OCI-LY3 (cell line): ENCODE measurements at regions not wholly inside any gene's neighbourhood (a gene's known extent, or its start where the extent isn't known, plus 50 kb on each side); places are given as distances from the start of the nearest gene placed in this dataset.

Experiments
- H2AFZ ChIP-seq: fragments of 200-600, 300-600 bp; shearing (Covaris generic); 2 replicates; pipeline ENCODE4 v1.6.0; 2014; ENCODE audit warnings: antibody characterized with exemption, low read depth, low read length
- H3K27ac ChIP-seq: fragments of 200-600, 300-600 bp; sonication (generic); 2 replicates; pipeline ENCODE4 v1.5.1; 2014; ENCODE audit warnings: mild to moderate bottlenecking, low read length, moderate library complexity, mixed read lengths
- H3K27me3 ChIP-seq: fragments of 200-600, 300-600 bp; sonication (generic); 2 replicates; pipeline ENCODE4 v1.6.1; 2014; ENCODE audit warnings: low read depth, low read length, mixed read lengths
- H3K36me3 ChIP-seq: fragments of 200-600, 300-600 bp; sonication (generic); replicated peaks from 2 replicates; pipeline ENCODE3; 2014; ENCODE audit warnings: low read depth, low read length, mixed read lengths
- H3K4me1 ChIP-seq: fragments of 300-600, 200-600 bp; sonication (generic); 2 replicates; pipeline ENCODE4 v1.6.1; 2014; ENCODE audit warnings: low read length, mixed read lengths
- H3K4me2 ChIP-seq: fragments of 200-600, 300-600 bp; sonication (generic); 2 replicates; pipeline ENCODE4 v1.6.1; 2014; ENCODE audit warnings: low read length, mixed read lengths
- H3K4me3 ChIP-seq: fragments of 300-600, 200-600 bp; sonication (generic); 2 replicates; pipeline ENCODE4 v1.5.1; 2014; ENCODE audit warnings: antibody characterized with exemption, mild to moderate bottlenecking, low read length, moderate library complexity
- H3K79me2 ChIP-seq: fragments of 300-600, 200-600 bp; shearing (Covaris generic); 2 replicates; pipeline ENCODE4 v1.6.1; 2014; ENCODE audit warnings: mild to moderate bottlenecking, low read length, mixed read lengths
- H3K9ac ChIP-seq: fragments of 300-600, 200-600 bp; shearing (Covaris generic); 2 replicates; pipeline ENCODE4 v1.6.0; 2014; ENCODE audit warnings: mild to moderate bottlenecking, low read length, moderate library complexity
- H3K9me3 ChIP-seq: fragments of 200-600, 300-600 bp; shearing (Covaris generic); 2 replicates; pipeline ENCODE4 v1.6.1; 2014; ENCODE audit warnings: low read length, mixed read lengths; ENCODE audit not compliant: insufficient read depth
- H4K20me1 ChIP-seq: fragments of 200-600, 300-600 bp; sonication (generic); 2 replicates; pipeline ENCODE4 v1.6.1; 2016; ENCODE audit warnings: low read length, mixed read lengths; ENCODE audit not compliant: insufficient read depth
- EZH2phosphoT487 ChIP-seq: fragments of 200-600 bp; shearing (Covaris generic); IDR thresholded peaks from 2 replicates; pipeline ENCODE4 v1.6.1; 2018; ENCODE audit warnings: antibody characterized with exemption, mixed run types, low read depth
- TF ChIP-seq, protein P1 (sequence below): fragments of 200-600, 300-600 bp; sonication (generic); IDR thresholded peaks from 2 replicates; pipeline ENCODE4 v1.5.1; 2014; ENCODE audit warnings: antibody characterized with exemption, low read length, low read depth

DNA sequence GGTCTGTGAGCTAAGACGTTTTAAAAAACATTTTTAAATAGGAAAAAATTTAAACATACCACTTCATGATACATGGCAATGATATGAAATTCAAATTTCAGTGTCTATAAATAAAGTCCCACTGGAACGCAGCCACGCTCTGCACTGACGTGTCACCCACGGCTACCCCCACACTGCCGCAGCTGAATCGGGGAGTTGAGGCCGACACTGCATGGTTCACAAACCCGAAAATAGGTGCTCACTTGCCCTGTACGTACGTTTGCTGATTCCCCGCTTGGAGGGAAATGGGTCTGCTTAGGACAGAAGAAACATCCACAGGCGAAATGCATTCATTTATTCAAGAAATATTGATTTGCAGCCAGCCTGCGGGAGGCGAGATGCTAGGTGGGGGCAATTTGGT is 1342.3 kb downstream of the TBC1D22A start:
- H2AFZ ChIP-seq, result no peak overlapping the region
- H3K27me3 ChIP-seq, result no peaks in the 10 kb centered on the region
- H3K4me1 ChIP-seq, result peaks cover 7% of the 10 kb centered on the region
- no peaks in the 10 kb centered on the region for H3K79me2 ChIP-seq
- TF ChIP-seq, protein P1, sequence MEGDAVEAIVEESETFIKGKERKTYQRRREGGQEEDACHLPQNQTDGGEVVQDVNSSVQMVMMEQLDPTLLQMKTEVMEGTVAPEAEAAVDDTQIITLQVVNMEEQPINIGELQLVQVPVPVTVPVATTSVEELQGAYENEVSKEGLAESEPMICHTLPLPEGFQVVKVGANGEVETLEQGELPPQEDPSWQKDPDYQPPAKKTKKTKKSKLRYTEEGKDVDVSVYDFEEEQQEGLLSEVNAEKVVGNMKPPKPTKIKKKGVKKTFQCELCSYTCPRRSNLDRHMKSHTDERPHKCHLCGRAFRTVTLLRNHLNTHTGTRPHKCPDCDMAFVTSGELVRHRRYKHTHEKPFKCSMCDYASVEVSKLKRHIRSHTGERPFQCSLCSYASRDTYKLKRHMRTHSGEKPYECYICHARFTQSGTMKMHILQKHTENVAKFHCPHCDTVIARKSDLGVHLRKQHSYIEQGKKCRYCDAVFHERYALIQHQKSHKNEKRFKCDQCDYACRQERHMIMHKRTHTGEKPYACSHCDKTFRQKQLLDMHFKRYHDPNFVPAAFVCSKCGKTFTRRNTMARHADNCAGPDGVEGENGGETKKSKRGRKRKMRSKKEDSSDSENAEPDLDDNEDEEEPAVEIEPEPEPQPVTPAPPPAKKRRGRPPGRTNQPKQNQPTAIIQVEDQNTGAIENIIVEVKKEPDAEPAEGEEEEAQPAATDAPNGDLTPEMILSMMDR, result no peak
- no peak for TF ChIP-seq EZH2phosphoT487
- no peak overlapping the region for H3K4me2 ChIP-seq
- no peak overlapping the region for H3K4me3 ChIP-seq
- H3K36me3 ChIP-seq, result peaks cover 6% of the 10 kb centered on the region
- no peak overlapping the region for H3K9ac ChIP-seq
- H4K20me1 ChIP-seq, result no peaks in the 10 kb centered on the region
- H3K27ac ChIP-seq, result no peak overlapping the region
- peaks cover 8% of the 10 kb centered on the region for H3K9me3 ChIP-seq

DNA sequence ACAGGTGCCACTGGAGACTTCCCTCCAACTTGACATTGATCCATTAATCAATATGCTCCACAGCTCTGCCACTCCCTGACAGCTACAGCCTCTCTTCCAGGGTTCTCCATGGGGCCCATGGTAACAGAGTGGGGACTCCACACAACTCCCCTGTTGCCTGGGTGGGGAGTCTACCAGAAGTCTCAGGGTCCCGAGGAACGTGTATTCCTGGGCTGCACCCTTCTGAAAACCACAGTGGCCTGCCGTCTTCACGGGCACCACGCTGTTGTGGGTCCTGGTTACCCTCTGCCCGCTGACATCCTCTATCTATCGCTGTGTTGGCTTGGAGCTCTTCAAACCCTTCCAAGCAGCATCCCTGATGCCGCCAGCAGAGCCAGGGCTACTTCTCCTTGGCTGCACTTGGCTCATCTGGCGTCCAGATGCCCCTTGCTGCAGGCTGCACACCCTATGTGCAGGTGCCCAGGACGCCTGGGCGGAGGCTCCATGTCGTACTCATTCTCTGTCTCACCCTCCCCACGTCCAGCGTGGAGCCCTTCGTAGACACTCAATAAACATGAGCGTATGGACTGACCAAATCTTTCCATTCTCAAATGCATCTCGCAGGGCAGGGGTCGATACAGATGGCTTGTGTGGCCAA is 1341.8 kb downstream of the TBC1D22A start:
- H3K27me3 ChIP-seq, result no peaks in the 10 kb centered on the region
- H3K27ac ChIP-seq, result no peak overlapping the region
- H3K4me1 ChIP-seq, result peaks cover 12% of the 10 kb centered on the region
- H3K79me2 ChIP-seq, result no peaks in the 10 kb centered on the region
- H3K4me2 ChIP-seq, result no peak overlapping the region
- no peak overlapping the region for H3K4me3 ChIP-seq
- no peaks in the 10 kb centered on the region for H4K20me1 ChIP-seq
- no peak overlapping the region for H3K9ac ChIP-seq
- TF ChIP-seq EZH2phosphoT487, result no peak
- TF ChIP-seq, protein P1, result no peak
- peaks cover 8% of the 10 kb centered on the region for H3K9me3 ChIP-seq
- H2AFZ ChIP-seq, result no peak overlapping the region
- peaks cover 6% of the 10 kb centered on the region for H3K36me3 ChIP-seq

DNA sequence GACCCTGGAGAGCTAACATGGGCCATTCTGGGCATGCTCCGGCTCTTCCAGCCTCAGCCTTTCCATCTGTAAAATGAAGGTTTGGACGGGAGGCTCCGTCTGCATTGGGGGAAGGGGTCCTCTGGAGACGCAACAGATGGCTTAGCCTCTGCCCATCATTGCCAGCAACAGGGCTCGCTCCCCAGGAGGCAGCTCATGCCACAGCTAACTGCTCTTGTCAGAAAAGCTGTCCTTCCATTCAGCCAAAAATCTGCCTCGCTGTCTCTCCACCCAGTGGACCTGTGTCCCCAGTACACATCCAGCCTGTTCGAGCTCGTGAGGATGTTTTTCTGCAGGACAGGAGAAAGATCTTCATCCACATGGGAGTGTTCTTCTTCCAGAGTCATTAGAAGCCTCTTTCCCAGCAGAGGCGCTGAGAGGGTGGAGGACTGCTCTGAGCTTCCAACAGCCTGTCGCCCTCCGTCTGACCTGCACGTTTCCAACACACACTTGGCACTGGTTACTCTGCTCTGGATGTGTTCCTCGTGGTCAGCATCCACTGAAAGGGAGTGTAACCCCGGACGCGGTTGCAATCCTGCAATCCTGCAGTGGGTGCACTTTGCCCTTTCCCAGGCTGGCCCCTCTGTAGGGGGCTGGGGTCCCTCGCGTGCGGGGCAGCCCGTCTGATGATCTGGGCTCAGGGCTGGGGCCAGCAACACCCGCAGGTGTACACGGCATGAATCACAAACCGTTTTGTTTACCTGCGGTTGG is 1340.9 kb downstream of the TBC1D22A start:
- peaks cover 6% of the 10 kb centered on the region for H3K36me3 ChIP-seq
- H3K79me2 ChIP-seq, result no peaks in the 10 kb centered on the region
- H2AFZ ChIP-seq, result no peak overlapping the region
- no peak overlapping the region for H3K4me2 ChIP-seq
- H3K9me3 ChIP-seq, result peaks cover 1% of the 10 kb centered on the region; the same call in 1 of the 2 replicates
- H4K20me1 ChIP-seq, result no peaks in the 10 kb centered on the region
- no peak overlapping the region for H3K27ac ChIP-seq
- TF ChIP-seq, protein P1, result no peak
- TF ChIP-seq EZH2phosphoT487, result no peak
- H3K9ac ChIP-seq, result no peak overlapping the region
- H3K27me3 ChIP-seq, result no peaks in the 10 kb centered on the region
- H3K4me1 ChIP-seq, result peaks cover 21% of the 10 kb centered on the region
- no peak overlapping the region for H3K4me3 ChIP-seq

DNA sequence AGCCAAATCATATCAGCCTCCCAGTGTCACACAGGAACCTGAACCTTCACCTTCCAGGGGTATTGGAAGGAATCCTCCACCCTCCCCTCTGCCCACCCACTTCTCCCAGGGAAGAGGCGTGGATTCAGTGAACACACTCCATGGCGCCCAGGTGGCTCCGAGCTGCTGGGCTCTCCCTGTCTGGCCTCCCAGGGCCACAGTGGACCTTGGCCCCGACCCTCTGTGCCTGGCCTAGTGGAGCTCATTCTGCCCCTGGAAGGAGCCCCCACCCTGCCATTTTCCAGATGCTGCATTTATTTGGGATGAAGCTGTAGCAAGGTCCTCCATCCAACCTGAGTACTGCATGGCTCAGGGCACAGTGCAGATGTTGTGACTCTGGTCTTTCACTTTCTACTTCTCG is 1340.1 kb downstream of the TBC1D22A start:
- Histone ChIP-seq H2AFZ (no peak overlapping the region), H3K79me2 (no peaks in the 10 kb centered on the region), H3K27ac (no peak overlapping the region), H3K27me3 (no peaks in the 10 kb centered on the region), H3K4me1 (peaks cover 27% of the 10 kb centered on the region), H3K9me3 (no peaks in the 10 kb centered on the region), H3K4me2 (no peak overlapping the region), H3K4me3 (no peak overlapping the region), H4K20me1 (no peaks in the 10 kb centered on the region), H3K36me3 (peaks cover 6% of the 10 kb centered on the region), H3K9ac (no peak overlapping the region)
- TF ChIP-seq EZH2phosphoT487, result no peak
- TF ChIP-seq, protein P1, result no peak
